Chondrocyte (in vitro differentiated cells): ENCODE measurements at regions not wholly inside any gene's neighbourhood (a gene's known extent, or its start where the extent isn't known, plus 50 kb on each side); places are given as distances from the start of the nearest gene placed in this dataset.

Experiments used
- DNase-seq: peaks from one replicate; pipeline ENCODE4 v3.0.0; 2021; ENCODE audit warnings: mixed read lengths, low spot score
- H3K27ac Mint-ChIP-seq: one replicate; pipeline ENCODE4 v1.8.0; 2021; ENCODE audit warnings: mild to moderate bottlenecking, moderate library complexity, mixed read lengths; ENCODE audit not compliant: unreplicated experiment
- H3K27me3 Mint-ChIP-seq: 2 replicates; pipeline ENCODE4 v1.8.0; 2021; ENCODE audit warnings: low read depth, mixed read lengths
- H3K36me3 Mint-ChIP-seq: 2 replicates; pipeline ENCODE4 v1.8.0; 2021; ENCODE audit warnings: low read depth, mixed read lengths
- H3K4me1 Mint-ChIP-seq: 2 replicates; pipeline ENCODE4 v1.8.0; 2021; ENCODE audit warnings: low read depth, mild to moderate bottlenecking, mixed read lengths
- H3K4me3 Mint-ChIP-seq: one replicate; pipeline ENCODE4 v1.8.0; 2021; ENCODE audit warnings: mild to moderate bottlenecking, moderate library complexity, mixed read lengths; ENCODE audit not compliant: unreplicated experiment
- H3K9me3 Mint-ChIP-seq: 2 replicates; pipeline ENCODE4 v1.8.0; 2021; ENCODE audit warnings: low read depth, mixed read lengths
- TF ChIP-seq, protein P1 (sequence below): fragments of 200-600 bp; sonication (generic); IDR thresholded peaks from 2 replicates; pipeline ENCODE4 v1.5.0; 2021; ENCODE audit warnings: antibody characterized with exemption, mild to moderate bottlenecking, moderate library complexity

DNA sequence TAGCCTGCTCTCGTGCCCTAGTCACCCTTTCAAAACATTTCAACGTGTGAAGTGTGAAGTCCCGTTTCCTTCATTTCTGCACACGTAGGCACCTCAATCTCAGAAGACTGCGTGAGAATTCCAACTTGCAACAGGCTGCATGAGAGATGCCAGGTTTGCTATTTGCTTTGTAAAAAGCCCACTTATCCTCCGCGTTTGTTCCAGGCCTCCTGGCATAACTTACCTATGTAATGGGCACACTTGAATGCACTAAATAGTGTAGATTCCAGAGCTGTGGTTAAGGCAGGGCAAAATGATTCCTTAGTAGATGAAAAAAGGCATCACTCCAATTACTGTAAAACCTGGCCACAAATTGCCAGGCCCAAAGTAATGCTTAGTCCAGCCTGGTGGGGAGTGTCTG lies 179.6 kb downstream of the INO80D start:
- Mint-ChIP-seq H3K4me3 (no peak overlapping the region), H3K36me3 (peaks cover 2% of the 10 kb centered on the region), H3K27ac (no peak overlapping the region), H3K9me3 (peaks cover 11% of the 10 kb centered on the region), H3K4me1 (no peaks in the 10 kb centered on the region), H3K27me3 (peaks cover 14% of the 10 kb centered on the region)
- TF ChIP-seq, protein P1, sequence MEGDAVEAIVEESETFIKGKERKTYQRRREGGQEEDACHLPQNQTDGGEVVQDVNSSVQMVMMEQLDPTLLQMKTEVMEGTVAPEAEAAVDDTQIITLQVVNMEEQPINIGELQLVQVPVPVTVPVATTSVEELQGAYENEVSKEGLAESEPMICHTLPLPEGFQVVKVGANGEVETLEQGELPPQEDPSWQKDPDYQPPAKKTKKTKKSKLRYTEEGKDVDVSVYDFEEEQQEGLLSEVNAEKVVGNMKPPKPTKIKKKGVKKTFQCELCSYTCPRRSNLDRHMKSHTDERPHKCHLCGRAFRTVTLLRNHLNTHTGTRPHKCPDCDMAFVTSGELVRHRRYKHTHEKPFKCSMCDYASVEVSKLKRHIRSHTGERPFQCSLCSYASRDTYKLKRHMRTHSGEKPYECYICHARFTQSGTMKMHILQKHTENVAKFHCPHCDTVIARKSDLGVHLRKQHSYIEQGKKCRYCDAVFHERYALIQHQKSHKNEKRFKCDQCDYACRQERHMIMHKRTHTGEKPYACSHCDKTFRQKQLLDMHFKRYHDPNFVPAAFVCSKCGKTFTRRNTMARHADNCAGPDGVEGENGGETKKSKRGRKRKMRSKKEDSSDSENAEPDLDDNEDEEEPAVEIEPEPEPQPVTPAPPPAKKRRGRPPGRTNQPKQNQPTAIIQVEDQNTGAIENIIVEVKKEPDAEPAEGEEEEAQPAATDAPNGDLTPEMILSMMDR, result no peak
- DNase-seq, result no peak

DNA sequence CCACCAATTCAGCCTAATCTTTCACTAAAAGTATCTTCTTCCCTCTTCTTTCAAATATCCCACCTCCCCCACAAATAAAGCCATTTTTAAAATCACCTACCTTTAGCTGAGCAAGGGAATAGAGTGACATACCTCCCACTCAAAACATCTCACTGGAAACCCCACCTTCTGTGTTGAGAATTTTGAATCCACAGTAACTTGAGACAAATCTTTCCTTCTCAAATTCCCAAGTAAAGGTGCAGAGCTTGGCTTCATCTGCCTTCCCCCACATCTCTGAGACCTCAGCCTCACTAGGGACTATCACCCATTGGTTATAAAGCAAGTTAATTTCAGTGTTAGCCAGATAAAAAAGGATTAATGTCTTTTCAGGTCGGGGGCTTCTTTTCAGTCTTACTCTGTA lies 180.4 kb downstream of the INO80D start:
- Mint-ChIP-seq H3K27me3 (peaks cover 14% of the 10 kb centered on the region), H3K36me3 (peaks cover 2% of the 10 kb centered on the region), H3K9me3 (peaks cover 11% of the 10 kb centered on the region), H3K4me3 (no peak overlapping the region), H3K4me1 (no peaks in the 10 kb centered on the region), H3K27ac (no peak overlapping the region)
- no peak for DNase-seq
- TF ChIP-seq, protein P1, result no peak

DNA sequence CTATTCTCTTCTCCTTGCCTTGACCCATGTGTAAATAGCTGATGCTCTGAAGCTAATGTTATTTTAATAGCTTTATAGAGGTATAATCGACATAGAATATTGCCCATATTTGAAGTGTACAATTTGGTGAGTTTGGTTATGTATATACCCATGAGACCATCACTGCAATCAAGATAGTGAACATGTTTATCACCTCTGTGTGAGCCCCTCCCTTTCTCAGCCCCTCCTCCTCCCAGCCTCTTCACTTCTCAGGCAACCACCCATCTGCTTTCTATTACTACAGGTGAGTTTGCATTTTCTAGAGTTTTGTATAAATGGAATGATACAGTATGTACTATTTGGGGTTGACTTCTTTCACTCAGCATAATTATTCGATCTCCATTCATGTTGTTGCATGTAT lies 181.1 kb downstream of the INO80D start:
- peaks cover 11% of the 10 kb centered on the region for H3K9me3 Mint-ChIP-seq
- no peak overlapping the region for H3K27ac Mint-ChIP-seq
- no peak for DNase-seq
- H3K4me1 Mint-ChIP-seq, result no peaks in the 10 kb centered on the region
- H3K4me3 Mint-ChIP-seq, result no peak overlapping the region
- H3K27me3 Mint-ChIP-seq, result peaks cover 9% of the 10 kb centered on the region
- H3K36me3 Mint-ChIP-seq, result peaks cover 2% of the 10 kb centered on the region
- TF ChIP-seq, protein P1, result no peak

DNA sequence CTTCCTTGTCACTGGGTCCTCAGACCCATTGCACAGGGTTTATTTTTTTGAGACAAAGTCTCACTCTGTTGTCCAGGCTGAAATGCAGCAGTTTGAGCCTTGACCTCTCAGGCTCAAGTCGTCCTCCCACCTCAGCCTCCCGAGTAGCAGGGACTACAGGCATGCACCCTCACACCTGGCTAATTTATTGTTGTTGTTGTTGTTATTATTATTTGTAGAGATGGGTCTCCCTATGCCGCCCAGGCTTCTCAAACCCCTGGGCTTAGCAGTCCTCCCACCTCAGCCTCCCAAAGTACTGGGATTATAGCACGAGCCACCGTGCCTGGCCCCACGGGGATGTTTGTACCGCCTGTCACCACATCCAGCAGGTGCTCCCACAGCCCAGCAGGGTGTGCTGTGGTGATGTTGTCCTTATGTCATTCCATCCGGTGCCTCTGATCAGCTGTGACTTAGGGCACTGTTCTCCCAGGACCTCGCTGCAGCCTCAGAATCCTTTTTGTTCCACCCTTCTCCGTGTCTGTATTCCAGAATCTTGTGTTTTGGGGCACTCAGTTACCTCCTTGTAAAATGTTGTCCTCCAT lies 182.3 kb downstream of the INO80D start:
- peaks cover 9% of the 10 kb centered on the region for H3K27me3 Mint-ChIP-seq
- TF ChIP-seq, protein P1, result peak; percentile 66

DNA sequence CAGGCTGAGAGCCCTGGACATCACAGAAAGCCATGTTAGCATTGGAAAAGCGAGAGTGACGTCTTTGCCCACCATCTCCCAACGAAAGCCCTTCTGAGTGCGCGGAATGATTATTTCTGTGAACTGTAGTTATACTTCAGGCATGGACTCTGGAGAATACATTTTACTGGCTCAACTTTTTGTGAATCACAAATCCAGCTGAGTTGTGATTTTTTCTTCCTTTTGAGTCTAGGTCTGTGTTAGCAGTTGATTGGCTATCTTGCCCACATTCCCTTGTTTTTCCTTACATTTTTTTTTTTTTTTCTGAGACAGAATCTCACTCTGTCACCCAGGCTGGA lies 183.1 kb downstream of the INO80D start:
- Mint-ChIP-seq H3K27me3 (peaks cover 9% of the 10 kb centered on the region), H3K4me1 (no peaks in the 10 kb centered on the region), H3K36me3 (peaks cover 2% of the 10 kb centered on the region), H3K27ac (no peak overlapping the region), H3K4me3 (no peak overlapping the region), H3K9me3 (peaks cover 13% of the 10 kb centered on the region)
- TF ChIP-seq, protein P1, result no peak
- no peak for DNase-seq

More for the DNA sequence above, 182.3 kb downstream of the INO80D start:
- H3K36me3 Mint-ChIP-seq, result peaks cover 2% of the 10 kb centered on the region
- DNase-seq, result no peak
- peaks cover 14% of the 10 kb centered on the region for H3K9me3 Mint-ChIP-seq
- H3K4me1 Mint-ChIP-seq, result no peaks in the 10 kb centered on the region
- no peak overlapping the region for H3K4me3 Mint-ChIP-seq
- no peak overlapping the region for H3K27ac Mint-ChIP-seq
